GM12864 (cell line): ENCODE measurements at regions not wholly inside any gene's neighbourhood (a gene's known extent, or its start where the extent isn't known, plus 50 kb on each side); places are given as distances from the start of the nearest gene placed in this dataset.

ENCODE experiments used
- DNase-seq: peaks from one replicate; pipeline ENCODE4 v3.0.0-alpha.2; 2011; ENCODE audit warnings: low read depth
- H3K4me3 ChIP-seq: 2 replicates; pipeline ENCODE4 v1.5.1; 2011; ENCODE audit warnings: mild to moderate bottlenecking, low read depth, low read length, control low read depth
- CTCF ChIP-seq: IDR thresholded peaks from 2 replicates; pipeline ENCODE4 v1.5.1; 2011; ENCODE audit warnings: low read depth, mild to moderate bottlenecking, moderate library complexity, low read length, control low read depth, inconsistent platforms; ENCODE audit errors: missing control alignments

DNA sequence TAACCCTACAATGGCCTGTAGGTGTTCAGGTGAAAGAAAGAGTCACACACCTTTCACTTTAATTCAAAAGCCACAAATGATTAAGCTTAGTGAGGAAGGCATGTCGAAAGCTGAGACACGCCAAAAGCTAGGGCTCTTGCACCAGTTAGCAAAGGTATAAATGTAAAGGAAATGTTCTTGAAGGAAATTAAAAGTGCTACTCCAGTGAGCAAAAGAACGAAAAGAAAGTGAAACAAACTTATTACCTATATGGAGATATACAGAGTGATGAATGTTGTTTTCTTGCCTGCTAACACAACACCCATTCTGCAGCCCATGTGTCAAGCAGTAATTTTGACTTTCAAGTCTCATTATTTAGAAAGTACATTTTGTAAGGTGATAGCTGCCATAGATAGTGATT is 254.2 kb upstream of the SLC24A2 start:
- DNase-seq = no peak
- peak overlapping the region; percentile 22; the same call in 1 of the 2 replicates for H3K4me3 ChIP-seq
- no peak for TF ChIP-seq CTCF

- no peak overlapping the region for H3K4me3 ChIP-seq
- TF ChIP-seq CTCF = no peak
Observed at GRCh38 chr9:20042128-20042711, 253.4 kb upstream of the SLC24A2 start.

GRCh38 chr9:20041697-20042081 is 252.9 kb upstream of the SLC24A2 start:
- no peak for TF ChIP-seq CTCF
- H3K4me3 ChIP-seq = no peak overlapping the region
- no peak for DNase-seq

More at GRCh38 chr9:20042128-20042711, 253.4 kb upstream of the SLC24A2 start:
- DNase-seq = no peak

- no peak overlapping the region for H3K4me3 ChIP-seq
- no peak for TF ChIP-seq CTCF
- no peak for DNase-seq
Observed at GRCh38 chr9:20040991-20041696, 252.3 kb upstream of the SLC24A2 start.

- no peak for DNase-seq
- H3K4me3 ChIP-seq = no peak overlapping the region
- TF ChIP-seq CTCF = no peak
Observed at GRCh38 chr9:20037699-20038098, 248.9 kb upstream of the SLC24A2 start.

DNA sequence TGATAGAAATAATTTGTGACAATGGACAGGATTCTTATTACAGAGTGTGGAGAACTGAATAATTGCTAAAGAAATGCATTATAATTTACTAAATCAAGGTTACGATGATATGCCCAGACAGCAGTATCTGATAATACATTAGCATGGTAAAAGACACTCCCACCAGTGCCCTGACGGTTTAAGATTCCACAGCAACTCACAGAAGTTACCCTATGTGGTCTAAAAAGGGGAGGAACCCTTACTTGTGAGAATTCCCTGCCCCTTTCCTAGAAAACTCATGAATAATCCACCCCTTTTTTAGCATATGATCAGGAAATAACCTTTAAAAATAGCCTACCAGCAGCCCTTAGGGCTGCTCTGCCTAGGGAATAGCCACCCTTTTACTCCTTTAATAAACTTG is 244.7 kb upstream of the SLC24A2 start:
- TF ChIP-seq CTCF = no peak
- no peak for DNase-seq
- no peak overlapping the region for H3K4me3 ChIP-seq

DNA sequence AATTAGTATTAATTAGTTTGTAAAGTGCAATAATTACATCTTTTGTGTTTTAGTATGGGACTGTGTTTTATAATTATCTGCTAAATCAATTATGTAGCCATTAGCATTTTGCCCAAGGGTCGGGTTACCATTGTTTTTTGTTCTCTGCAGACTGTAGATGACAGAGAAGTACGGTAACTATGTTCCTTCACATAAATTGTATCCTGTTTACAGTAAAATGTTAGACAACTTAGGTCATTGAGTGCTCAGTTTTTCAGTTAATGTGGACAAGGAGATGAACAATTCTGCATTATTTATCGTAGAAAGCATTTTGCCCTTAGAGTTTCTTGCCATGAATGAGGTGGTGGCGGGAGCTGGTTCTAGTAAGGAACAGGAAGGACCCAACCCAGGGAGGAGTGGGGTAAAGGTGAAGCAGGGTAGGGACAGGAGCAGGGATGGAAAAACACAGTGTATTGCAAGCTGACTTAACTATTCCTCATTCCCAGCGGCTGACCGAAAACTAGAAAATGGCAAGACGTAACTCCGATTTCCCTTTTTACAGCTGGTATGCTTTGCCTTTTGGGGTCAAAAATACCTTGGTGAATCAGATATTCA is 243.7 kb upstream of the SLC24A2 start:
- no peak for TF ChIP-seq CTCF
- no peak overlapping the region for H3K4me3 ChIP-seq
- no peak for DNase-seq
